ENCODE measurements at regions not wholly inside any gene's neighbourhood (a gene's known extent, or its start where the extent isn't known, plus 50 kb on each side); places are given as distances from the start of the nearest gene placed in this dataset.

DNA sequence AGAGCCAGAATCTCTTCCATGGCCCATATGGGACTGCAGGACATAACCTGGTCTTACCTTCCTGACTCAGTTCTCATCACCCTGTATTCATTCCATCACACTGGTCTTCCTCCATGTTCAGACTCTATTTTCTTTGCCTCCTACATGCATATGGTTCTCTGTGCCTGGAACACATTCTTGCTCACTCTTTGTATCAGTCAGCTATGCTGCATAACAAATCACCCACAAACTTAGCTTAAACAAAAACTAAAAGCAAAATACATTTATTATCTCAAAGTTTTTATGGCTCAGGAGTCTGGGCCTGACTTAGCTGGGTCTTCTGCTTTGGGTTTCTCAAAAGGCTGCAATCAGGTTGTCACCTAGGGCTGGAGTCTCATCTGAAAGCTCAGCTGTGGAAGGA is 712.6 kb upstream of the TBX3 start:
- Mint-ChIP-seq H3K27me3 (ENCODE audit: insufficient read depth, unreplicated experiment) (peaks cover 10% of the 10 kb centered on the region), H3K9me3 (ENCODE audit: unreplicated experiment) (peaks cover 15% of the 10 kb centered on the region), H3K4me1 (ENCODE audit: insufficient read depth, unreplicated experiment) (no peaks in the 10 kb centered on the region), H3K36me3 (ENCODE audit: insufficient read depth, unreplicated experiment) (peaks cover under 1% of the 10 kb centered on the region), H3K27ac (ENCODE audit: low read depth, unreplicated experiment) (no peak overlapping the region), H3K4me3 (ENCODE audit: unreplicated experiment) (no peak overlapping the region)
- intact Hi-C loops (cut with micrococcal nuclease), result no loop called here
- TF ChIP-seq, protein P1, sequence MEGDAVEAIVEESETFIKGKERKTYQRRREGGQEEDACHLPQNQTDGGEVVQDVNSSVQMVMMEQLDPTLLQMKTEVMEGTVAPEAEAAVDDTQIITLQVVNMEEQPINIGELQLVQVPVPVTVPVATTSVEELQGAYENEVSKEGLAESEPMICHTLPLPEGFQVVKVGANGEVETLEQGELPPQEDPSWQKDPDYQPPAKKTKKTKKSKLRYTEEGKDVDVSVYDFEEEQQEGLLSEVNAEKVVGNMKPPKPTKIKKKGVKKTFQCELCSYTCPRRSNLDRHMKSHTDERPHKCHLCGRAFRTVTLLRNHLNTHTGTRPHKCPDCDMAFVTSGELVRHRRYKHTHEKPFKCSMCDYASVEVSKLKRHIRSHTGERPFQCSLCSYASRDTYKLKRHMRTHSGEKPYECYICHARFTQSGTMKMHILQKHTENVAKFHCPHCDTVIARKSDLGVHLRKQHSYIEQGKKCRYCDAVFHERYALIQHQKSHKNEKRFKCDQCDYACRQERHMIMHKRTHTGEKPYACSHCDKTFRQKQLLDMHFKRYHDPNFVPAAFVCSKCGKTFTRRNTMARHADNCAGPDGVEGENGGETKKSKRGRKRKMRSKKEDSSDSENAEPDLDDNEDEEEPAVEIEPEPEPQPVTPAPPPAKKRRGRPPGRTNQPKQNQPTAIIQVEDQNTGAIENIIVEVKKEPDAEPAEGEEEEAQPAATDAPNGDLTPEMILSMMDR (IDR thresholded peaks at IDR 0.05; ENCODE audit: unreplicated experiment), result no peak
- CTCF ChIA-PET, result interaction anchor here (1.3 kb wide), 1 partner anchor 13 kb away, joined by 3 read pairs; no protein-coding TSS in a partner anchor
- no TSS peak for BruUV-seq (replicated peaks)
- POLR2A ChIA-PET, result no interaction called here
- DNase-seq (ENCODE audit: unreplicated experiment), result no peak

DNA sequence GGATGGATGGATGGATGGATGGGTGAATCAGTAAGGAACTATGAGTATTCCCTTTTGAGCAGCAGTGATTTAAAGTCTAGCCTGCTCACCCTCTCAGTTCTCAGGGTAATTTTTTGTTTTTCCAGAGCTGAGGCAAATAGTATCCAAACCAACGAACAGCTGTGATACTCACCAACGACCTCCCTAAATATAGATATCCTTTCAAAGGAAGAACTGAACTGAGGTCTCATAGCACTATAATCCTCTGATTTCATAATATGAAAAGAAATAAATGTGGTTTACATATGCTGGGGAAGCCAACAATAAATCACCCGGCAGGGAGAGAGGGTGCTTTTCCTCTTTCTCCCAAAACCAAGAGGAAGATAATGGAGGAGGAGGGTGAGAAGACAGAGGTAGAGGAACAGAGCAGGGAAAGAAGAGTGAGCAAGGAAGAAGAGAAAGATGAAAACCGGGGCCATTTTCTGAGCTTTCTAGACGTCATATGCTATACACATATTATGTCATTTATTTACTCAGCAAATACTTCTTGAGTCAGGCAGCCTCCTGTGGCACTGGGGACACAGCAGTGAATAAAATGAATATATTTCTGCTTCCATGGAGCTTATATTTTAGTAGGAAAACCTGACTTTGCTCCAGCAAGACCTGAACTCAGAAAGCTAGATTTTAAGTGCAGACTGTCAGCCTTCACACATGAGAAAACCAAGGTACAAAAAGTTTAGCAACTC is 710.7 kb upstream of the TBX3 start:
- DNase-seq (ENCODE audit: unreplicated experiment), result no peak
- ChIA-PET POLR2A (interaction anchor here (0.5 to 1.1 kb wide), 3 partner anchors 12 to 710 kb away, joined by 3 to 6 read pairs (median 3); partner anchors contain the start of gene TBX3), CTCF (interaction anchor here (0.7 kb wide), 1 partner anchor 376 kb away, joined by 3 read pairs; no protein-coding TSS in a partner anchor)
- intact Hi-C loops (cut with micrococcal nuclease), result no loop called here
- Mint-ChIP-seq H3K27ac (ENCODE audit: low read depth, unreplicated experiment) (no peak overlapping the region), H3K27me3 (ENCODE audit: insufficient read depth, unreplicated experiment) (peaks cover 10% of the 10 kb centered on the region), H3K9me3 (ENCODE audit: unreplicated experiment) (peaks cover 15% of the 10 kb centered on the region), H3K4me3 (ENCODE audit: unreplicated experiment) (no peak overlapping the region), H3K36me3 (ENCODE audit: insufficient read depth, unreplicated experiment) (peaks cover 4% of the 10 kb centered on the region), H3K4me1 (ENCODE audit: insufficient read depth, unreplicated experiment) (no peaks in the 10 kb centered on the region)
- no TSS peak for BruUV-seq (replicated peaks)
- TF ChIP-seq, protein P1 (IDR thresholded peaks at IDR 0.05; ENCODE audit: unreplicated experiment), result no peak

DNA sequence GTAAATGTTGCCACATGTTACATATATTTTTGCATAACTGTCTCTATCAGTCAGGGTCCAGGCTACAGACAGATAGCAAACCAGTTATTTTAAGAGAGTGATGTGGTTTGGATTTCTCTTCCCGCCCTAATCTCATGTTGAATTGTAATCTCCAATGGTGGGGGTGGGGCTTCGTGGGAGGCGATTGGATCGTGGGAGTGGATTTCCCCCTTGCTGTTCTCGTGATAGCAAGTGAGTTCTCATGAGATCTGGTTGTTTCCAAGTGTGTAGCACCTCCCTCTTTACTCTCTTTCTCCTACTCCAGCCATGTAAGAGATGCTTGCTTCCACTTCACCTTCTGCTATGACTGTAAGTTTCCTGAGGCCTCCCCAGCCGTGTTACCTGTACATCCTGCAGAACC is 704.2 kb upstream of the TBX3 start:
- intact Hi-C loops (cut with micrococcal nuclease), result loop anchor here (10.0 kb wide), 1 partner anchor 163 kb away; no protein-coding TSS in a partner anchor
- Mint-ChIP-seq H3K9me3 (ENCODE audit: unreplicated experiment) (no peaks in the 10 kb centered on the region), H3K27ac (ENCODE audit: low read depth, unreplicated experiment) (no peak overlapping the region), H3K27me3 (ENCODE audit: insufficient read depth, unreplicated experiment) (no peaks in the 10 kb centered on the region), H3K4me1 (ENCODE audit: insufficient read depth, unreplicated experiment) (peaks cover 14% of the 10 kb centered on the region), H3K36me3 (ENCODE audit: insufficient read depth, unreplicated experiment) (peaks cover 4% of the 10 kb centered on the region), H3K4me3 (ENCODE audit: unreplicated experiment) (no peak overlapping the region)
- no TSS peak for BruUV-seq (replicated peaks)
- no peak for DNase-seq (ENCODE audit: unreplicated experiment)
- ChIA-PET POLR2A (no interaction called here), CTCF (interaction anchor here (0.9 kb wide), 1 partner anchor 10 kb away, joined by 5 read pairs; no protein-coding TSS in a partner anchor)
- TF ChIP-seq, protein P1 (IDR thresholded peaks at IDR 0.05; ENCODE audit: unreplicated experiment), result no peak

DNA sequence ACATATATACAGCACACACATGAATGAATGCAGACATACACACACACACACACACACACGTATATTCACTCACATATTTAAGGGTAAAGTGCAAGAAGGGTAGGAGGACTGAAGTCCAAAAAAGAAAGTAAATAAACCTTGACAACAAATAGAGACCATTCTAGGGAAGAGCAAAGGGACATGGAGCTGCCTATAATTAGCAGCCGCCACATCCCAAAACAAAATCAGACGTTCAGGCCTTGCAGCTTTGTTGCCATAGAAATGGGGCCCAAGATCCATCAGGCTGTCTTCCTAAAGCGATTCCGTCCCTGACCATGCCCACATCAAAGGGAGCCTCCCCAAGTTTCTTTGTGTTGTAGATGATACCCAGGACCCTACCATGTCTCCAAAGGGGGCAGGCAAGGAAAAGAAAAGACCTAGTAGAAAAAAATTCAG is 703.5 kb upstream of the TBX3 start:
- Mint-ChIP-seq H3K4me3 (ENCODE audit: unreplicated experiment) (no peak overlapping the region), H3K4me1 (ENCODE audit: insufficient read depth, unreplicated experiment) (peaks cover 15% of the 10 kb centered on the region), H3K27ac (ENCODE audit: low read depth, unreplicated experiment) (no peak overlapping the region), H3K27me3 (ENCODE audit: insufficient read depth, unreplicated experiment) (no peaks in the 10 kb centered on the region), H3K9me3 (ENCODE audit: unreplicated experiment) (no peaks in the 10 kb centered on the region), H3K36me3 (ENCODE audit: insufficient read depth, unreplicated experiment) (peaks cover 4% of the 10 kb centered on the region)
- ChIA-PET POLR2A (no interaction called here), CTCF (no interaction called here)
- no TSS peak for BruUV-seq (replicated peaks)
- TF ChIP-seq, protein P1 (IDR thresholded peaks at IDR 0.05; ENCODE audit: unreplicated experiment), result no peak
- DNase-seq (ENCODE audit: unreplicated experiment), result no peak
- intact Hi-C loops (cut with micrococcal nuclease), result loop anchor here (10.0 kb wide), 1 partner anchor 163 kb away; no protein-coding TSS in a partner anchor
